Omental fat pad (tissue), 3 donors: ENCODE measurements at regions not wholly inside any gene's neighbourhood (a gene's known extent, or its start where the extent isn't known, plus 50 kb on each side); places are given as distances from the start of the nearest gene placed in this dataset.

ENCODE experiments used
- ATAC-seq: fragments of 150-250 bp; one replicate; pipeline ENCODE4 v1.9.1; 2016; ENCODE audit warnings: mild to moderate bottlenecking, moderate library complexity; ENCODE audit not compliant: low FRiP score
- DNase-seq: peaks from one replicate; pipeline ENCODE4 v3.0.0-alpha.2; 2019; ENCODE audit warnings: low spot score
- CTCF ChIP-seq, 3 donors: fragments of 450-650 bp; IDR thresholded peaks; one replicate each; pipeline ENCODE4 v1.5.1; 2016 to 2017; ENCODE audit warnings: antibody characterized with exemption in 3 of 3, mild to moderate bottlenecking in 3 of 3, moderate library complexity in 2 of 3

DNA sequence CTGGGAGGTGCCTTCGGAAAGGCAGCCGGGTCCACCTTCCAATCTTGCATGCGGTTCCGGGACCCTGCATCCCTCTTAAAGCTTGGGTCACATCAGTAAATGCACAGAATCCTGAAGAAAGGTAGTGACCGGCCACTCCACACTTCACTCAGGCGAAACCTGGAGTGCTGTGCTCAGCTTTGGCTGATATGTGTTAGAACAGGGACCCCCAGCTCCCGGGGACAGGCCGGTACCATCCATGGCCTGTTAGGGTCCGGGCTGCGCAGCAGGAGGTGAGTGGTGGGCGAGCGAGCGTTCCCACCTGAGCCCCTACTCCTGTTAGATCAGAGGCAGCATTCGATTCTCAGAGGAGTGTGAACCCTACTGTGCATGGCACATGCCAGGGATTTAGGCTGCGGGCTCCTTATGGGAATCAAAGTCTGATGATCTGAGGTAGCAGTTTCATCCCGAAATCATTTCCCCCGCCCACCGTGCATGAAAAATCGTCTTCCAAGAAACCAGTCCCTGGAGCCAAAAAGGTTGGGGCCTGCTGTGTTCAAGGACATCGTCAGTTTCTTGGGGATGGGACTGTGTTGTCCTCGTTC, 143.0 kb downstream of the ERMARD start:
- DNase-seq (no peak), ATAC-seq (no peak)
- TF ChIP-seq CTCF (IDR thresholded peaks at IDR 0.05): no peak

GRCh38 chr6:169893624-169894023, 142.2 kb downstream of the ERMARD start:
- ATAC-seq (no peak), DNase-seq (no peak)
- no peak for TF ChIP-seq CTCF (IDR thresholded peaks at IDR 0.05)

DNA sequence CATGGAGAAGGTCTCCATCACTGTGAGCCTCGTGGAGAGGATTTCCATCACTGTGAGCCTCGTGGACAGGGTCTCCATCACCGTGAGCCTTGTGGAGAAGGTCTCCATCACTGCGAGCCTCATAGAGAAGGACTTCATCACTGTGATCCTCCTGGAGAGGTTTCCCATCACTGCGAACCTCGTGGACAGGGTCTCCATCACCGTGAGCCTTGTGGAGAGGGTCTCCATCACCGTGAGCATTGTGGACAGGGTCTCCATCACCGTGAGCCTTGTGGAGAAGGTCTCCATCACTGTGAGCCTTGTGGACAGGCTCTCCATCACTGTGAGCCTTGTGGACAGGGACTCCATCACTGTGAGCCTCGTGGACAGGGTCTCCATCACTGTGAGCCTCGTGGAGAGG, 140.4 kb downstream of the ERMARD start:
- DNase-seq (no peak), ATAC-seq (no peak)
- TF ChIP-seq CTCF (IDR thresholded peaks at IDR 0.05): no peak

- no peak for TF ChIP-seq CTCF (IDR thresholded peaks at IDR 0.05)
- DNase-seq (no peak), ATAC-seq (no peak)
Observed at GRCh38 chr6:169891421-169891820, 140.0 kb downstream of the ERMARD start.

DNA sequence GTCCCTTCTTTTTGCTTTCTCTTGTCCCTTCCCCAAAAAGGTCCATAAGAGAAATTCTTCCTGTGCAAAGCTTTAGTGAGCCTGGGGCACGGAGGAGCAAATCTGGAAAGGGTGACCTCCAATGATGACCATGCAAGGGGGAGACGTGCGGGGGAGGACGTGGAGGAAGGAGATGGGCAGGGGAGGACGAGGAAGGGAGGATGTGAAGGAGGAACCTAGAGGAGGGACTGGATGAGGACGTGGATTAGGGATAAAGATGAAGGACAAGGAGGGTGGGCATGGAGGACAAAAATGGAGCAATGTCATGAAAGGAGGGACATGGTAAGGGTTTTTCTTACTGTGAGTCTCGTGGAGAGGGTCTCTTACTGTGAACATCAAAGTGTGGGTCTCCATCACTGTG, 139.5 kb downstream of the ERMARD start:
- TF ChIP-seq CTCF (IDR thresholded peaks at IDR 0.05): no peak

GRCh38 chr6:169890049-169890448, 138.6 kb downstream of the ERMARD start:
- DNase-seq (no peak), ATAC-seq (no peak)
- TF ChIP-seq CTCF (IDR thresholded peaks at IDR 0.05): no peak

More for the DNA sequence above, 139.5 kb downstream of the ERMARD start:
- ATAC-seq (no peak), DNase-seq (no peak)

DNA sequence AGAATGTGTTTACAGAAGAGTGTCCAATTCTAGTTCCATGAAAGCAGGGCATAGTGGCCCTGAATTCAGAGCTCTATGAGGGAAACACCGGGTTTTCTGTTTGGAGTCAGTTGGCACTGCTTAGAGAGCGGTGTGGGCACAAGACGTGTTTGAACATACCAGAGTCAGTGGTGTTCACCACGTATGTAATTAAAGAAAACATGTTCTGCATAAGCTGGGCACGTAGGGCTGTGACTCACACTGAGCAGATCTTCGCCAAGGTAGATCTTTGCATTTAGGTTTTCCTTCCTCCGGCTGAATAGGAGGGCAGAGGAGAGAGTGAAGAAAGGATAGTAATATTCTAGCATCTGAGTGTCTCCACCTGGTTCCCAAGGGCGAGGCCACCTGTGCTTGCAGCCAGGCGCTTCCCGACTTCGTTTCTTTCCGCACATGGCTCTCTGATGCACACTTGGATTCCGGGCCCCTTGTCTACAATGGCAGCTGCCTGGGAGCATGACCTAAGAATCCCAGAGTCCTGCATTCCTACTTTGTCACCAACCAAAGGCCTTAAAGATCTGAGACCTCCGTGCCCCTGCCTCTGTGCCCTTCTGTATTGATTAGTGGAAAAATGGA, 136.2 kb downstream of the ERMARD start:
- DNase-seq: no peak
- no peak for ATAC-seq
- TF ChIP-seq CTCF (IDR thresholded peaks at IDR 0.05): no peak
